ENCODE measurements at regions not wholly inside any gene's neighbourhood (a gene's known extent, or its start where the extent isn't known, plus 50 kb on each side); places are given as distances from the start of the nearest gene placed in this dataset.

- Histone ChIP-seq H4K20me1 (ENCODE audit: insufficient read depth, low read length) (no peaks in the 10 kb centered on the region), H3K27me3 (ENCODE audit: control insufficient read depth in 2 of 2, insufficient read depth in 2 of 2, low read length in 2 of 2) (no peaks in the 10 kb centered on the region), H3K79me2 (ENCODE audit: insufficient read depth, low read length) (no peaks in the 10 kb centered on the region), H3K4me1 (ENCODE audit: control insufficient read depth in 1 of 2, insufficient read depth in 2 of 2, low read length in 2 of 2) (no peaks in the 10 kb centered on the region), H3K4me2 (replicated peaks; ENCODE audit: extremely low read depth, low read length, poor library complexity, severe bottlenecking) (no peak overlapping the region), H3K27ac (ENCODE audit: low read depth in 1 of 2, low read length in 2 of 2) (no peak overlapping the region), H3K4me3 (replicated peaks in 1 of 3; ENCODE audit: low read depth in 2 of 3, low read length in 3 of 3) (no peak overlapping the region), H3K36me3 (replicated peaks in 1 of 2; ENCODE audit: control insufficient read depth in 1 of 2, insufficient read depth in 2 of 2, low read length in 2 of 2) (no peaks in the 10 kb centered on the region), H3K9me3 (replicated peaks in 1 of 2; ENCODE audit: control insufficient read depth in 1 of 2, insufficient read depth in 1 of 2, low read length in 2 of 2) (no peaks in the 10 kb centered on the region), H2AFZ (ENCODE audit: insufficient read depth, low read depth, low read length, poor library complexity, severe bottlenecking) (no peak overlapping the region), H3K9ac (ENCODE audit: insufficient read depth, low read length, poor library complexity, severe bottlenecking) (no peak overlapping the region)
- H3K27me3 Mint-ChIP-seq (ENCODE audit: low read depth in 3 of 3): no peaks in the 10 kb centered on the region
- H3K9me3 Mint-ChIP-seq: peaks cover 0 to 5% (median 0%) of the 10 kb centered on the region in 7 donors
- no peaks in the 10 kb centered on the region for H3K4me1 Mint-ChIP-seq
- no peaks in the 10 kb centered on the region for H3K36me3 Mint-ChIP-seq
- no CpG with 5 or more reads among the region's 6 CpGs for WGBS (ENCODE audit: insufficient coverage)
- no peak overlapping the region for H3K4me3 Mint-ChIP-seq
- TF ChIP-seq CTCF (IDR thresholded peaks at IDR 0.05): no peak
- intact Hi-C loops (cut with micrococcal nuclease): no loop called here
- no peak overlapping the region for H3K27ac Mint-ChIP-seq
- no peak for DNase-seq
These were observed 1599.2 kb upstream of the TMEFF2 start for GRCh38 chr2:193793914-193794313.

- H3K9me3 Mint-ChIP-seq: peaks cover 0 to 6% (median 2%) of the 10 kb centered on the region in 7 donors
- H3K4me3 Mint-ChIP-seq: no peak overlapping the region
- H3K27ac Mint-ChIP-seq: no peak overlapping the region
These were observed 1588.9 kb upstream of the TMEFF2 start for GRCh38 chr2:193783681-193784080.

More at GRCh38 chr2:193783681-193784080, 1588.9 kb upstream of the TMEFF2 start:
- no peaks in the 10 kb centered on the region for H3K4me1 ChIP-seq (ENCODE audit: control insufficient read depth in 1 of 2, insufficient read depth in 2 of 2, low read length in 2 of 2)
- H4K20me1 ChIP-seq (ENCODE audit: insufficient read depth, low read length): no peaks in the 10 kb centered on the region
- H3K4me3 ChIP-seq (replicated peaks in 1 of 3; ENCODE audit: low read depth in 2 of 3, low read length in 3 of 3): no peak overlapping the region
- H3K36me3 ChIP-seq (replicated peaks in 1 of 2; ENCODE audit: control insufficient read depth in 1 of 2, insufficient read depth in 2 of 2, low read length in 2 of 2): no peaks in the 10 kb centered on the region
- H3K27ac ChIP-seq (ENCODE audit: low read depth in 1 of 2, low read length in 2 of 2): no peak overlapping the region
- H3K9me3 ChIP-seq (replicated peaks in 1 of 2; ENCODE audit: control insufficient read depth in 1 of 2, insufficient read depth in 1 of 2, low read length in 2 of 2): peaks cover 0 to under 1% of the 10 kb centered on the region in 2 donors
- WGBS (ENCODE audit: insufficient coverage): no CpG with 5 or more reads among the region's 2 CpGs
- no peaks in the 10 kb centered on the region for H3K79me2 ChIP-seq (ENCODE audit: insufficient read depth, low read length)
- no peaks in the 10 kb centered on the region for H3K27me3 ChIP-seq (ENCODE audit: control insufficient read depth in 2 of 2, insufficient read depth in 2 of 2, low read length in 2 of 2)
- intact Hi-C loops (cut with micrococcal nuclease): no loop called here
- H2AFZ ChIP-seq (ENCODE audit: insufficient read depth, low read depth, low read length, poor library complexity, severe bottlenecking): no peak overlapping the region
- no peak for TF ChIP-seq CTCF (IDR thresholded peaks at IDR 0.05)
- no peak overlapping the region for H3K4me2 ChIP-seq (replicated peaks; ENCODE audit: extremely low read depth, low read length, poor library complexity, severe bottlenecking)
- DNase-seq: no peak
- Mint-ChIP-seq H3K4me1 (no peaks in the 10 kb centered on the region), H3K36me3 (no peaks in the 10 kb centered on the region), H3K27me3 (ENCODE audit: low read depth in 3 of 3) (peaks cover 0 to 1% (median under 1%) of the 10 kb centered on the region in 3 donors)
- no peak overlapping the region for H3K9ac ChIP-seq (ENCODE audit: insufficient read depth, low read length, poor library complexity, severe bottlenecking)

All from CD14-positive monocyte (primary cell).